NCI-H2107 treated with DMSO at 0.1 percent for 48 hours (cell line): ENCODE measurements at regions not wholly inside any gene's neighbourhood (a gene's known extent, or its start where the extent isn't known, plus 50 kb on each side); places are given as distances from the start of the nearest gene placed in this dataset.

ENCODE experiments used
- DNase-seq: peaks from one replicate; lab custom pipeline; 2025; ENCODE audit not compliant: unreplicated experiment; lab: John Stamatoyannopoulos, UW

DNA sequence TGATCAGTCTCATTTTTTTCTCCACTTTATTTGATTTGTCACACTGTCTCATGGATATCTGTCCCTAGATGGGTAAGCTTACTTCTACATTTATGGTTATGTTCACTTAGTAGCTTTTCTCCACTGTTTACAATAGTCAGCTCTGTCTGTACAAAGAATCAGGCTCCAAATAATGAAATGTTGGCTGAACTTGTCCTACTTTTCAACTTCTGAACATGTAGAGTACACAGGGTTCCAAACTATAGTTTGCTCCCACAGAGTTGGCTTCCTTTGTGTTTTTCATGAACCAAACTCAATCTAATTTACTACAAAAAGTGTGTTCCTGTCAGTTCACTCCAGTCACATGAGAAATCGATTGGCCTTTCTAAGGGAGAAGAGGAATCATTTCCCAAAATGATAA is 175.0 kb downstream of the CCDC71L start:
- DNase-seq: no peak

DNA sequence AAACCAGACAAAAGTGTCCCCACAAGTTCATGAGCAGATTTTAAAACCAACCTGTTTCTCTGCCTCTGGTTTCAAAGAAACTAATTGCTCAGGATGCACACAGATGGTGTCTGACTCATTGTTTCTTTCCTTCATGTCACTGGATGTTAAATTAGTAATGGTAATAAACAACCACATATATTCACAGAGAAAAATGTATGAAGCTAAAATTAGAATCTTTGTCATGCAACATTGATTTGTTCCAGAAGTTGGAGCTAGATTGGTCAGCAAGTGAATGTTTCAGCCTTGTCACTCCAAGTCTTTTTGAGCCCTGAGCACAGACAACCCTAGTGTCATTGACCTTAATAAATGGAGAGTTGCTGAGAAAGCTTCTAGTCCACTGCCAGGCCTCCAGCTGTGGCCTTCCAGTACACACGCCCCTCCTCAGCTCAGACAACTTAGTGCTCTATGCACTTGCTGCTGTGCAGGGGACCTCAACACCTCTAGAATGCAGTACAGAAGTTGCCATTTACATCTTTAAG is 175.9 kb downstream of the CCDC71L start:
- DNase-seq: no peak

DNA sequence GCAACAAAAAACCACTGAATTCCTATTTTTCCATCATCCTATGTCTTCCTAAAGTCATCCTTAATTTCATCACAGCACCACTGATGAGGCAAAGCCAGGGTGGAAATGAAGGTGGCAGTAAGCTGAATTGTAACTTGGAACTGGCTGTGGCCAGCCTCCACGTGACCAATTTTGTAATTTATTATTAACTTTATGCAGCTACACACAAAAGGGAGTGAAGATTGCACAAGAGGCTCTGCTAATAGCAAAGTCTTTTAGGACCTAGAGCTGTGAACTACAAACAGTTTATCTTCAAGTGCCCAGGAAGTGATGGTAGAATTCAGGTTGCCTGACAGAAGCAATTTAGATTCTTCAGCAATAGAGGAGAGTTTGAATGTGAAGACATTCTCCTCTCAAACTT is 176.4 kb downstream of the CCDC71L start:
- DNase-seq: no peak

DNA sequence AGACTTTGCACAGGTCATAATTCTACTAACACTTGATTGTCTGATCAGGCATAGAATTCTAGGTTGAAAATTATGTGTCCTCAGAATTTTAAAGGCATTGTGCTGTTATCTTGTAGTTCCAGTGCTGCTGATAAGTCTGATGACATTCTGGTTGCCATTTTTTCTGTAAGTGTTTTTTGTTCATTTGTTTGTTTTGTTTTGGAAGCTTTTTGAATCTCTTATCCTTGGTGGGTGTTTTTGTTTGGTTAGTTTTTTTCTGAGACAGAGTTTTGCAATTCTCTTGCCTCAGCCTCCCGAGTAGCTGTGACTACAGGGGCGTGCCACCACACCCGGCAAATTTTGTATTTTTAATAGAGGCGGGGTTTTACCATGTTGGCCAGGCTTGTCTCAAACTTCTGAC is 178.9 kb downstream of the CCDC71L start:
- DNase-seq: no peak

DNA sequence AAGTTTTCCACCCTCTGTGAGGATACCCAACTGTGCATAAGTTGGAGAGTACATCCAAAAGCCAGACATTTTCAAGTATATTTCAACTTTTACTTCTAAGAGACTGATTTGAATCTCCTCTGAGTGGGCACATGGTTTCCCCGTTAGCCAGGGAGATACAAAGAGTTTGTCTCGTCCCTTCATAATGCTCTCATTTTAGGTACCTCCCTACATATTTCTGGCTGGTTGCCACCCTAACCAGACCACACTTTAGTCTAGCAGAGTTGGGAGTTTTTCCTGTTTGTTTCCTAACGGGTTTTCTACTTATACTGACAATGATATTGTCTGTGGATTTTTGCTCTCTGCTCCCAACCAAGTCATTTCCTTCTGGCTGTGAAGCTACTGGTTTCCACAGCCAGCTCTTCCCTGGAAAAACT is 180.3 kb downstream of the CCDC71L start:
- DNase-seq: no peak

DNA sequence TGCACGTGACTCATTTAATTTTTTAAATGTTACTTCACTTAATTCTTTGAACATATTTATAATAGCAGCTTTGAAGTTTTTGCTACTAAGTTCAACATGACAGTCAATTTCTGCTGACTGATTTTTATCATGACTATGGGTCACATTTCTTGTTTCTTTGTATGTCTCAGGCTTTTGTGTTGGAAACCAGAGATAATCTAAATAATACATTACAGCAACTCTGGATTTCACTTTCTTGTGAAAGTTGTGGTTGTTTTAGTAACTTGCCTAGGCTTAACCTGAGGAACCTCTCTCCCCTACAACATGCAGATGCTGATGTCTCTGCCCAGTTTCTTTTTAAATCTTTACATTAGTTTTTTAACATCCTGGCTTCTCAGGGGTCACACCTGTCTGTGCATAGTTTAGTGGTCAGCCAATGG is 180.8 kb downstream of the CCDC71L start:
- no peak for DNase-seq

DNA sequence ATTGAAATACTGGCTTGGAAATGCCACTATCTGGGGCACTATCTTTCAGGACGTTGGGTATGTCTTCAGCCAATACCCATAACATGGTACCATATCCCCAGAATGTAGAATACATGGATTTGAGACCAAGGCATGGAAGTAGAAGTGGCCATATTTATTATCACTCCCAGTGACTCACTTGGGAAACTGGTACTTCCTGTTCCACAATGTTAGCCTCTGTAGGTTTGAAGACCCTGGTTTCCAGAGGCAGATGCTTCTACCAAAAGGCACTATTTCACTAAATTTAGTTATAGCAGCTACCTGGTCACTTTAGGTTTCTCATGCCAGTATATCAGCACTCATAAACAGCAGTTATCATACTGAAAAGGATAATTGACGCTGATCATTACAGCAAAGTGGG is 184.2 kb downstream of the CCDC71L start:
- no peak for DNase-seq

DNA sequence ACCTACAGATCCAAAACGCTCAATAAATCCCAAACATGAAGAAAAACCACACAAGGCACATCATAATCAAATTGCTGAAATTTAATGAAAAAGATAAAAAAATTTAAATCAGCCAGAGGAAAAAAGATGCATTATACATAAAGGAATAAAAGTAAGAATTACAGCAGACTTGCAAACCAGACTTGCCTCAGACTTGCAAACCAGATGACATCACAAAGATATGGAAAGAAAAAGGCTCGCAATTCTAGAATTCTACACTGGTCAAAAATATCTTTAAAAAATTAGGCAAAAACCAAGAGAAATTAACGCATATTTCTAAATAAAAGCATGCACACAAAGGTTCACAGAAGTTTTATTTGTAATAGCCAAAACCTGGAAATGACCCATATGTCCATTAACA is 188.0 kb upstream of the NAMPT start:
- DNase-seq: no peak

DNA sequence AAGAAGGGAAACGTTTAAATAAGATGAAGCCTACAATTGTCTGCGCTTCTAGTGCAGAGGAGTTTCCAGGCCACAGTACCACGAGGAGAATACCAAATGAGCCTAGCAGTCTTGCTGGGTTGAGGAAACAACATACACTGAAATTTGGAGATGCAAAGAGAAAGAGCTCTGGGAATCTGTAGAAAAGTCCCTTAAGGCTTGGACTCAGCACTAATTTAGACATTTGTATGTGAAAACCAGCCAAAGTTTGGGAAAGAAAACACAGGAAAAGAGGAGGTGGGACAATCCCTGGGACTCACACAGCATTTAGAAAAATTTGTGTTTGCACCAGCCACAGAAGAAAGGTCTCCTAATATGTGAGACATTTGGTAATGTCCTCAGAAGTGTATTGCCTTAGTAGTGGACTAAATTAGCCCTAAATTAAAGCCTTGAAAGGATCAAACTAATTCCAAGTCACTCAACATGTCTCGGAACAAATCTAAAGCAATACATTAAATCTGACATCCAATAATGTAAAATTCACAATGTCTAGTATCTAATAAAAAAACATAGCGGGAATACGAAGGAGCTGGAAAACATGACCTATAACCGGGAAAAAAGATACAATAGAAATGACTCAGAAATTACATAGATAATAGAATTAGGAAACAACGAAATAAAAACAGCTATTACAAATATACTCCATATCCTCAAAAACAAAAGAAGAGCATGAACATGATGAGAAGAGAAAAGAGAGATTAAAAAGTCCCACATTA is 187.1 kb upstream of the NAMPT start:
- no peak for DNase-seq

DNA sequence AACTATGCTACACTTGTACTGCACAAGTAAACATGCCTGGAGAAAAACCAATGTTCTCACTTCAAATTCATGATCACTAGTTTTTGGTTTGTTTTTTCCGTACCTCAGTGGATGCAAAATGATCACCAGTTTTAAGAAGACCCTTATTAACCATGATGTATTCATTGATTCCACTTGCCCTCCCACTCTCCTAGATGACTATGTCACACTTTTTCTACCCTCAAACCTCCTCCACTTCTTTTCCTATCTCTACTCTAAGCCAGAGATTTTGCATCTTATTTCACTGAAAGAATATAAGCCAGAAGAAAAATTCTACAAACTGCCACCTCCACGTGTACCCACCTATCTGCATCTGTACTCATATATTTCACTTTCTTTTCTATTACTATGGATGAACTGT is 186.2 kb upstream of the NAMPT start:
- no peak for DNase-seq

DNA sequence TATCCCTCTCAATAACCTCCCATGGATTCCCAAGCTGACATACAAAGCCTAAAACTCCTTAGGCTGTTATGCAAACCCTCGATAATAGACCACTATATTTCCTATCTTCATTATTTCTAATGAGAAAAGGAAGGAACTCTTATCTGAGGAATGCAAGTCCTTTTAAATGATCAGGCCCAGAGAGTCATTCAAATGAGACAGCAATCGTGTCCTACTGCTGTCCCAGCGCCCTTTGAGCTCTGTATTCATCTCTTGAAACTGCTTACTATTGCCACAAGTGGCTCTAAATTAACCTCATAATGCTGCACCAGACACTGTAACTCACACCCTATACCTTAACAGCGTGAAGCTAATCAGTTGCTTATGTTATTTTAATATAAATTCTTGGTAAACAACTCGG is 182.1 kb upstream of the NAMPT start:
- no peak for DNase-seq

DNA sequence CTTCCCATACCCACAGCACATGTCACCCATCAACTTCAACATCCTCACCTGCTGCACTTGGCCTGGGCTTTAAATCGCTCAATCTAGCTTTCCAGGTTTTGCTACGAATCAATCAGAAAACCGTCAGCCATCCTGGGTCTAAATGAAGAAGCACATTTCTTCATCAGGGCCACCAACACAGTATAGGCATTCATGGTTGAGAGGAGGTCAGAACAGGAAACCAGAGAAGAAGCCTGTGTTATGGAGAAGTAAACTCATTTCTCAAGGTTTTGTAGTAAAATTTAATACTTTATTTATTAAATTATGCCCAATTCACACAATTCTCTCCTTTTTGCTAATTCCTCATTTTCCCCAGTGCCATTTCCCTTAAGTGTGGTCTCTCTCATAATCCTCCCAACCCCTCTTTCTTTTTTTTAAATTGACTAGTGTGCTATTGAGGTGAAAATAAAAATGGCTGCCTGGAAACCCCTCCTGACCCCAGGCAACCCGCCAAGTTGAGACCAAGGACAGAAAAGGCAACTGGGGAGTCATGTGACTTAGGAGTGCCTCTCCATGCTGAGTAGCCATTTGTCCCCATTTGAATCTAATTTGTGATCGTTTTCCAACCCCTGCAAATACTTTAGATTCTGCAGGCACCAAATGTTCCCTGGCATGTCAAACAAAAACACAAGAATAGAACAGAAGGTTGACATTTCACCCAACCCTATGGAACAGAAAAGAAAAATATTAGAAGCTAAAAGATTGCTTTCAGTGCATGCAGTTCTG is 181.1 kb upstream of the NAMPT start:
- no peak for DNase-seq

DNA sequence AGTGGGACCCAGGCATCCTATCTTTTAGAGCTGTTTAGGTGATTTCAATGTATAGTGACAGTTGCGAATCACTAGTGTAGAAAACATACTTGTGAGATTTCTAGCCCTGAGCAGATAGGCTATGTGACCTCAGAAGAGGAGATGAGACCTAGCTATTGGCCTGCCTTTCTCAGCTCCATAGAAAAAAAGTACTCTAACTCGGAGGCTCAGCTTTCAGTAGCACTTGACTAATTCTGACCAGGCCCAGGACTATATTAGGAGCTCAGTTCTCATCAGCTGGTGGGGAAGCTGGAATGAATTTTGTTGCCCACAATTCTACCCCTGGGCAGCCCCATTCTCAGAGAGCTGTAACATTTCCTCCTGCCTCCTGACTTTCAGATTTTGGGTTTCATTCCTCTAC is 179.9 kb upstream of the NAMPT start:
- no peak for DNase-seq

DNA sequence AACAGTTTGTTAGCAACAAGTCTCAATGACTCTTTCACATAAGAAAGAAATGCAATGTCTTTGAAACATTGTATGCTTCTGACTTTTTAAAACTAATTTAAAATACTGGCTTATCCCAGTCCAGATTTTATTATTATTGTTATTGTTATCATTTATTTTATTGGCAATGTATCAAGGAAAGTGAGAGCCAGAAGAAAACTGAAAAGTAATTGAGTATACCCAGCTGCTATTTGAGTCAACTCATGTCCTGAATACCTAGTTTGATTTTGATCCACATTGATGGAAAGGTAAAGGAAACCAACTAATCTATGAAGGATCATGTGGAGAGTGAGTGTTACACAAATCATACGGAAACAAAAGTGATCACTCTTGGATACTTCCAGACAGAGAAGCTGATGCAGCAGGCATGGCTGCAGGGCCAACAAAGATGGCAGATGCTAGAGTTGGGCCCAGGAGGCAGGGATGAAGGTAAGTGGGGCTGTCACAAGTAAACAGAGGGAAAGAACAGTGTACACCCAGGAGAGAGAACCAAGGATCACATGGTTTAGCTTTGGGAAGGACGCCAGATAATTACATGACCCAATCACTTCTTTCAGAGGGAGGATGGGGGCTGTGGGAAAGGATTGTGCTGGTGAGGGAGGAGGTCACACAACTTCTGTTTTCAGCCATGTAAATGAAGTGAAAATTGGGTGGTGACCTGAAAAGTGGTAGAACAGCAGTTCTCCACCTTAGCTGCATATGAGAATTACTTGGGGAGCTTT is 179.2 kb upstream of the NAMPT start:
- no peak for DNase-seq

DNA sequence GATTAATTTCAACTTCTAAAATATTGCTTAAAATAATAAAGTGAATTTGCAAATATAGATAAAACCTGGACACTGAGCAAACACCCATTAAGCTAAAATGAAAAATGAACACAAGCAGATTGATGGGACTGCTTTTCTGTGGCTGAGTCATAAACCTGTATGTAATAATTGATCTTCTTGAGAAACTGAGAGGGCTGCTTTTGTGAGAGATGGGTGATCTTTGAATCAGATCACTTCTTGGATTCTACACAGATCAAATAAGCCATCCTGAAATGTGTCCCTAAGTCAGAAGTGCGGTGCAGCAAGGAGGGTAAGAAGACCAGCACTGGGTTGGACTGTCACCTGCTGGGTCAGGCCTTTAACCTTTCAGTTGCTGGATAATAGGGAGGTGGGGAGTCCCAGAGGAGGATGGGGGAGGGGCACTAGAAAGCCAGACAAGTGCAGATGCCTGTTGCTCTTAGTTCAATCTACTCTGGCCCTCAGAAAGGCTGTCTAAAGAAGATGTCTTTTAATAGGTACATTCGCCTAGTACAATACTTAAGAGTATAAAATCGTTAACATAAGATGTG is 178.2 kb upstream of the NAMPT start:
- no peak for DNase-seq

DNA sequence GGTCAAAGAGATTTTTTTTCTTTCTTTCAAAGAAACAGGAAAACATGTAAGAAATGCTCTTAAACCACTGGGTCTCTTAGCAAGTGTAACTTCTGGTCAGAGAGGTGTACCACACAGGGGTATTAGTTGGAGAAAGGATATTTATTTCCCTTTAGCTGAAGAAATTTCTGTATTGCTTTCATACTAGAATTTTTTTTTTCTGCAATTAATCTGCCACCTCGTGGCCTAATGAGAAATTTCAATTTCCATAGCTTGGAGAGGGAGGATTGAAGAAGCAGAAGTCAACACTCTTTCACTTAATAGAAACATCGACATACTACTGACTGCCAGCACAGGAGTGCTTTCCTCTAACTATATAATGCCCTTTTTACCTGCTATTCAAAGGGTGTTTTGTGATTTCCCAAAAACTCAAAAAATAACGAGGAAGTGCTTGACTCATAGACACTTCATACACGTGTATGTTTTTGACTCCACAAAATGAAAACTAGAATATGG is 177.6 kb upstream of the NAMPT start:
- peak; percentile 42 for DNase-seq

DNA sequence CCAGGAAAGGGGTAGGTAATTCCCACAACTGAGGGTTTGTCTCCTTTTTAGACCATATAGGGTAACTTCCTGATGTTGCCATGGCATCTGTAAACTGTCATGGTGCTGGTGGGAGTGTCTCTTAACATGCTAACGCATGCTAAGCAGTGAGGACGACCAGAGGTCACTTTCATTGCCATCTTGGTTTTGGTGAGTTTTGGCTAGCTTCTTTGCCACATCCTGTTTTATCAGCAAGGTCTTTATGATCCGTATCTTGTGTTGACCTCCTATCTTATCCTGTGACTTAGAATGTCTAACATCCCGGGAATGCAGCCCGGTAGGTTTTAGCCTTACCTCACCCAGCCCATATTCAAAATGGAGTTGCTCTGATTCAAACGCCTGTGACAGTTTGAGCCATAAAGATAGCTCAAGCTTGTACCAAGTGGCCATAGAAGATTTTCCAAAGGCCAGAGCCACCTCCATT is 176.0 kb upstream of the NAMPT start:
- DNase-seq: no peak

DNA sequence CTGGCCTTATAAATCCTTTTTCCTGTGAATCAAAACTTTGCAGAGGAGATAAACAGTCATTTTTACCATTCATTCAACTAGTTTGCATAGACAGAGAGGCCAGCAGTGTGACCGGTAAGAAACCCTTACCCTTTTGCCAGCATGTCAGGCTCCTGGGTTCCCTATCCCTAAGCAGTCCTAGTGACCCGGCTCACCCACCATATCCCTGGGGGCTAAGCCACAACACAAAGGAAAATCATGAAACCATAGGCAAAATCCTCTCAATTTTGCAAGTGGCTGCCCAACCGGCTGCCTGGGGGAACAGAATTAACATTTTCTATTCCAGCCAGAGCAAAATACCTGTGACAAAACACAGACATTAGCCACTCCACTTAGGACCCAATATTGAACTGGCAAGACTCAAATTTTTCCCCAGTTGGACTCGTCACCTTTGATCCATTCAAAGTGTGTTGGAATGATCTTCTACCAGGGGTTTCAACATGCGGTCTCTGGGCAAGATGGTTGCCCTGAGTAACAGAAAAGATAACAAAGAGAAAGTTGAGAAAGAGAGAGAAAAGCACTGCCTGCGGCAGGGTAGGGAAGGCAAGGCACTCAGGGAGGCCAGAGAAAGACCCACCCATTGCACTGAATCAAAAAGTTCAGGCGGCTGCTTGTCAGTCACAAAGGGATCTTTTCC is 174.8 kb upstream of the NAMPT start:
- no peak for DNase-seq

DNA sequence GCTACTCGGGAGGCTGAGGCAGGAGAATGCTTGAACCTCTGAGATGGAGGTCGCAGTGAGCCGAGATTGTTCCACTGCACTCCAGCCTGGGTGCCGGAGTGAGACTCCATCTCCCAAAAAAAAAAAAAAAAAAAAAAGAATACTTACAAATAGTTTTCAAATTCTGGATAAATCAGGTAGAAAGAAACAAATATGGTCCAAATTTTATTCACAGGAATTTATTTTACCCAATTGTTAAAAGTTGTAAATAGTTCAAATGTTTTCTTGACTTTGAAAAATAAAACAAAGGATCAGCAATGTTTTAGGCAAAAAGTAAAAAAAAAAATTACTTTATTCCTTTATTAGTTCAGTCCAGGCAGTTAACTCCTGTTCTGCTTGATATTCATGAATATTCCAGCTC is 172.9 kb upstream of the NAMPT start:
- DNase-seq: no peak

DNA sequence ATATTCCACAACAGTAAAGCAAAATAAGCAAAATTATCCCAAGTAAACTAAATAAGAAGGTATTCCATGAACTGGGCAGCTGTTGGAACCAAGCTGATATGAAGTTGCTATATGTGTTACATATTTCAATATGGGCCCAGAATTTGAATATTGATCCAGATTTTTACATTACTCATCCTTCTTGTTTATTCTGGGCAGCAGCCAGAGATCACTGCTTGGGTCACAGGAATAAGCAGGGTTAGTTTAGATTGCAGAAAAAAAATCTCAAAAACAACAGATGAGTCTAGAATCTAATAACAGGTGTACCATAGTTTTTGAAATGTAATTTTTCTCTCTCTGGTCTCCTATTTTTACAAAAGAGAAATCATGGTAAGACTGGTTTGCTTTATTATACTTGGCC is 171.5 kb upstream of the NAMPT start:
- DNase-seq: no peak
